Mesenchymal stem cell (in vitro differentiated cells and primary cell): ENCODE measurements at regions not wholly inside any gene's neighbourhood (a gene's known extent, or its start where the extent isn't known, plus 50 kb on each side); places are given as distances from the start of the nearest gene placed in this dataset.
A peak's percentile ranks its signal among the peaks of the same experiment; 100 is the strongest.

Source experiments
- DNase-seq: peaks from one replicate; pipeline ENCODE4 v3.0.0-alpha.2; 2013
- H2AFZ ChIP-seq: one replicate; pipeline ENCODE4 v1.6.1; 2013; ENCODE audit warnings: low read depth, mild to moderate bottlenecking, control low read depth, inconsistent platforms, low read length, moderate library complexity
- H2AK5ac ChIP-seq: 2 replicates; pipeline ENCODE4 v1.6.1; 2013; ENCODE audit warnings: low read length, moderate library complexity, mild to moderate bottlenecking, inconsistent platforms; ENCODE audit not compliant: severe bottlenecking
- H2BK120ac ChIP-seq: one replicate; pipeline ENCODE4 v1.6.1; 2013; ENCODE audit warnings: low read depth, mild to moderate bottlenecking, inconsistent platforms, low read length, moderate library complexity
- H2BK12ac ChIP-seq, 2 experiments: one replicate each; pipeline ENCODE4 v1.6.1; 2013; ENCODE audit warnings: inconsistent platforms in 2 of 2, low read length in 2 of 2, mild to moderate bottlenecking in 2 of 2, moderate library complexity in 2 of 2, control low read depth in 1 of 2
- H2BK15ac ChIP-seq: one replicate; pipeline ENCODE4 v1.6.1; 2013; ENCODE audit warnings: mild to moderate bottlenecking, low read depth, inconsistent platforms; ENCODE audit not compliant: poor library complexity, severe bottlenecking
- H2BK5ac ChIP-seq: 2 replicates; pipeline ENCODE4 v1.6.1; 2013; ENCODE audit warnings: low read depth, mild to moderate bottlenecking, low read length, control low read depth, inconsistent platforms; ENCODE audit not compliant: poor library complexity, severe bottlenecking
- H3K14ac ChIP-seq, 2 experiments: one replicate each; pipeline ENCODE4 v1.6.1; 2013; ENCODE audit warnings: inconsistent platforms in 2 of 2, low read length in 2 of 2, control low read depth in 1 of 2, mild to moderate bottlenecking in 1 of 2, moderate library complexity in 1 of 2
- H3K18ac ChIP-seq, 2 experiments: one replicate each; pipeline ENCODE4 v1.6.1; 2013; ENCODE audit warnings: inconsistent platforms in 2 of 2, low read length in 2 of 2, control low read depth in 1 of 2, low read depth in 1 of 2, mild to moderate bottlenecking in 1 of 2
- H3K23ac ChIP-seq, 2 experiments: one replicate each; pipeline ENCODE4 v1.6.1; 2013; ENCODE audit warnings: inconsistent platforms in 2 of 2, low read length in 2 of 2, mild to moderate bottlenecking in 2 of 2, moderate library complexity in 2 of 2, control low read depth in 1 of 2
- H3K27ac ChIP-seq: 2 replicates; pipeline ENCODE4 v1.5.1; 2013; ENCODE audit warnings: mild to moderate bottlenecking, moderate library complexity, low read length, control low read depth, inconsistent platforms; ENCODE audit not compliant: poor library complexity, severe bottlenecking
- H3K27me3 ChIP-seq, 2 experiments: 2 replicates each; pipeline versions ENCODE4 v1.6.1 to v1.7.0; 2013; ENCODE audit warnings: low read length in 2 of 2, mild to moderate bottlenecking in 2 of 2, moderate library complexity in 2 of 2, control low read depth in 1 of 2, inconsistent platforms in 1 of 2; ENCODE audit not compliant: control insufficient read depth in 1 of 2, insufficient read depth in 1 of 2
- H3K36me3 ChIP-seq, 2 experiments: 2 replicates each; pipeline versions ENCODE4 v1.6.1 to v1.7.0; 2013; ENCODE audit warnings: low read length in 2 of 2, control low read depth in 1 of 2, inconsistent platforms in 1 of 2, low read depth in 1 of 2, mild to moderate bottlenecking in 1 of 2; ENCODE audit not compliant: insufficient read depth in 2 of 2, control insufficient read depth in 1 of 2
- H3K4ac ChIP-seq, 2 experiments: one replicate each; pipeline ENCODE4 v1.6.1; 2013; ENCODE audit warnings: inconsistent platforms in 2 of 2, low read length in 2 of 2, mild to moderate bottlenecking in 2 of 2, moderate library complexity in 2 of 2, control low read depth in 1 of 2, low read depth in 1 of 2
- H3K4me1 ChIP-seq: 2 replicates; pipeline ENCODE4 v1.6.1; 2013; ENCODE audit warnings: low read depth, low read length, control low read depth; ENCODE audit not compliant: control insufficient read depth, insufficient read depth
- H3K4me2 ChIP-seq: 2 replicates; pipeline ENCODE4 v1.6.1; 2013; ENCODE audit warnings: low read length, mild to moderate bottlenecking, inconsistent platforms; ENCODE audit not compliant: poor library complexity, severe bottlenecking
- H3K4me3 ChIP-seq, 2 experiments: 2 replicates each; pipeline versions ENCODE4 v1.5.1 to v1.7.0; 2013; ENCODE audit warnings: low read length in 2 of 2, mild to moderate bottlenecking in 2 of 2, control low read depth in 1 of 2, low read depth in 1 of 2; ENCODE audit not compliant: insufficient read depth in 1 of 2
- H3K79me1 ChIP-seq: replicated peaks from 2 replicates; pipeline ENCODE4 v1.6.1; 2013; ENCODE audit warnings: mild to moderate bottlenecking, control low read depth, low read length, inconsistent platforms; ENCODE audit not compliant: poor library complexity, severe bottlenecking
- H3K9ac ChIP-seq: 2 replicates; pipeline ENCODE4 v1.7.0; 2013; ENCODE audit warnings: mild to moderate bottlenecking, low read length, moderate library complexity
- H3K9me3 ChIP-seq: 2 replicates; pipeline ENCODE4 v1.7.0; 2013; ENCODE audit warnings: mild to moderate bottlenecking, low read length; ENCODE audit not compliant: control insufficient read depth
- H4K8ac ChIP-seq: one replicate; pipeline ENCODE4 v1.6.1; 2013; ENCODE audit warnings: inconsistent platforms, mild to moderate bottlenecking, low read length, moderate library complexity
- H4K91ac ChIP-seq: one replicate; pipeline ENCODE4 v1.6.1; 2013; ENCODE audit warnings: mild to moderate bottlenecking, low read length, inconsistent platforms
- WGBS: methylation state at CpG from one replicate; pipeline ENCODE4 v1.1.7; 2013; ENCODE audit warnings: mixed read lengths; 5-methylcytosine and 5-hydroxymethylcytosine counted together

GRCh38 chr21:36583591-36583990, 103.7 kb upstream of the CLDN14 start:
- Histone ChIP-seq H3K18ac (no peak overlapping the region), H2AFZ (no peak overlapping the region), H4K8ac (no peak overlapping the region), H2BK12ac (no peak overlapping the region), H3K27ac (no peak overlapping the region), H2BK120ac (no peak overlapping the region), H3K36me3 (no peaks in the 10 kb centered on the region), H3K27me3 (peaks cover 22 to 60% of the 10 kb centered on the region in 2 experiments), H2AK5ac (no peak overlapping the region), H3K14ac (no peak overlapping the region), H3K9me3 (no peaks in the 10 kb centered on the region), H4K91ac (no peak overlapping the region), H3K23ac (no peak overlapping the region), H3K4ac (no peak overlapping the region), H3K9ac (no peak overlapping the region), H2BK15ac (no peak overlapping the region), H3K4me1 (peaks cover 2% of the 10 kb centered on the region), H2BK5ac (no peak overlapping the region), H3K4me2 (no peak overlapping the region), H3K79me1 (no peaks in the 10 kb centered on the region), H3K4me3 (no peak overlapping the region)
- 92% methylated on average over 1 of the region's 5 CpGs for WGBS
- no peak for DNase-seq

GRCh38 chr21:36584980-36585940, 105.3 kb upstream of the CLDN14 start:
- Histone ChIP-seq H3K36me3 (no peaks in the 10 kb centered on the region), H3K4me2 (no peak overlapping the region), H4K91ac (no peak overlapping the region), H3K18ac (no peak overlapping the region), H2BK5ac (no peak overlapping the region), H3K27ac (no peak overlapping the region), H2BK120ac (no peak overlapping the region), H3K4ac (no peak overlapping the region), H3K9me3 (no peaks in the 10 kb centered on the region), H3K79me1 (no peaks in the 10 kb centered on the region), H2AFZ (no peak overlapping the region), H3K14ac (no peak overlapping the region), H2BK12ac (no peak overlapping the region), H3K23ac (no peak overlapping the region), H2AK5ac (no peak overlapping the region), H3K27me3 (peaks cover 22 to 44% of the 10 kb centered on the region in 2 experiments), H2BK15ac (no peak overlapping the region), H3K9ac (no peak overlapping the region), H3K4me3 (no peak overlapping the region), H3K4me1 (peaks cover 2% of the 10 kb centered on the region), H4K8ac (no peak overlapping the region)
- WGBS, result 84% methylated on average over 6 of the region's 6 CpGs
- no peak for DNase-seq

GRCh38 chr21:36587388-36587787, 107.5 kb upstream of the CLDN14 start:
- Histone ChIP-seq H3K23ac (no peak overlapping the region), H3K9me3 (no peaks in the 10 kb centered on the region)

GRCh38 chr21:36589352-36589971, 109.5 kb upstream of the SIM2 start:
- H3K36me3 ChIP-seq, result no peaks in the 10 kb centered on the region
- no peak overlapping the region for H2BK15ac ChIP-seq
- H3K79me1 ChIP-seq, result no peaks in the 10 kb centered on the region
- no peak overlapping the region for H3K23ac ChIP-seq
- H3K4ac ChIP-seq, result no peak overlapping the region
- no peak overlapping the region for H2BK5ac ChIP-seq
- no peak overlapping the region for H3K18ac ChIP-seq
- no peak overlapping the region for H2AFZ ChIP-seq
- H2BK120ac ChIP-seq, result no peak overlapping the region
- no peaks in the 10 kb centered on the region for H3K9me3 ChIP-seq
- H3K9ac ChIP-seq, result no peak overlapping the region
- H2BK12ac ChIP-seq, result no peak overlapping the region
- no peak overlapping the region for H3K27ac ChIP-seq
- no peak overlapping the region for H4K8ac ChIP-seq
- H3K14ac ChIP-seq, result no peak overlapping the region
- WGBS, result 78% methylated on average over 7 of the region's 10 CpGs
- DNase-seq, result peak; percentile 4
- no peak overlapping the region for H2AK5ac ChIP-seq
- no peak overlapping the region for H3K4me3 ChIP-seq
- H3K4me1 ChIP-seq, result peaks cover 3% of the 10 kb centered on the region
- no peak overlapping the region for H3K4me2 ChIP-seq
- H3K27me3 ChIP-seq, result peaks cover 11 to 45% of the 10 kb centered on the region in 2 experiments
- H4K91ac ChIP-seq, result no peak overlapping the region

More at GRCh38 chr21:36587388-36587787, 107.5 kb upstream of the CLDN14 start:
- H3K14ac ChIP-seq, result no peak overlapping the region
- H2BK12ac ChIP-seq, result no peak overlapping the region
- H2AFZ ChIP-seq, result no peak overlapping the region
- no peak overlapping the region for H3K4me2 ChIP-seq
- no peaks in the 10 kb centered on the region for H3K79me1 ChIP-seq
- H3K36me3 ChIP-seq, result no peaks in the 10 kb centered on the region
- H2BK120ac ChIP-seq, result no peak overlapping the region
- no peak overlapping the region for H3K4ac ChIP-seq
- H3K27me3 ChIP-seq, result peaks cover 16 to 40% of the 10 kb centered on the region in 2 experiments
- no peak overlapping the region for H4K8ac ChIP-seq
- no peak overlapping the region for H3K27ac ChIP-seq
- H3K4me3 ChIP-seq, result no peak overlapping the region
- no peak overlapping the region for H2AK5ac ChIP-seq
- no peak overlapping the region for H2BK5ac ChIP-seq
- no peak for DNase-seq
- WGBS, result 76% methylated on average over 8 of the region's 8 CpGs
- H2BK15ac ChIP-seq, result no peak overlapping the region
- no peak overlapping the region for H3K18ac ChIP-seq
- H3K9ac ChIP-seq, result peak overlapping the region; percentile 42
- H3K4me1 ChIP-seq, result peaks cover 3% of the 10 kb centered on the region
- H4K91ac ChIP-seq, result no peak overlapping the region
